HG03469 (cell line): ENCODE measurements at regions not wholly inside any gene's neighbourhood (a gene's known extent, or its start where the extent isn't known, plus 50 kb on each side); places are given as distances from the start of the nearest gene placed in this dataset.
"Not testable (repeated sequence)": the region's sequence is repeated elsewhere in the genome, so short reads cannot be mapped to it uniquely, and the experiment has no call there.

Experiments used
- ATAC-seq: cut with Tn5 transposase; IDR thresholded peaks from one replicate; pipeline ENCODE4 v1.9.1; 2021; ENCODE audit warnings: mild to moderate bottlenecking, moderate library complexity, moderate number of reproducible peaks; ENCODE audit not compliant: unreplicated experiment

- no peak for ATAC-seq
Observed at GRCh38 chr10:34016576-34016975, 682.1 kb upstream of the NRP1 start.

DNA sequence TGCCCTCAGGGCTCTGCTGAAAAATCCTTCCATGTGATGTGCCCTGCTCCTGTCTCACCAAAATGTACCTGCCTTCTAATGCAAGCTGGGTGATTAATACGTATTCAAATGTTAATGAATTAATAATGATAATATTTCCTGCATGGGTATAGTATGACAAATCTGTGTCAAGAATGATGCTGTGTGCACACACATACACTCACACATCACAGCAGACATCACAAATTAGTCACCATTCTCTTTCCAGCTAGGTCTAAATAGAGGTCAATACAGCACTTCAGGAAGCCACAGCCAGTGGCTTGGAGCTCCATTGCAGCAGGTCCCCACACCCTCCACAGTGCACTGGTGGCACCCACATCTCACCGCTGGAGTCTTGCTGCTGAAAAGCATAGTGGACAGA lies 681.2 kb upstream of the NRP1 start:
- no peak for ATAC-seq

GRCh38 chr10:34013235-34013634 lies 678.8 kb upstream of the NRP1 start:
- no peak for ATAC-seq

DNA sequence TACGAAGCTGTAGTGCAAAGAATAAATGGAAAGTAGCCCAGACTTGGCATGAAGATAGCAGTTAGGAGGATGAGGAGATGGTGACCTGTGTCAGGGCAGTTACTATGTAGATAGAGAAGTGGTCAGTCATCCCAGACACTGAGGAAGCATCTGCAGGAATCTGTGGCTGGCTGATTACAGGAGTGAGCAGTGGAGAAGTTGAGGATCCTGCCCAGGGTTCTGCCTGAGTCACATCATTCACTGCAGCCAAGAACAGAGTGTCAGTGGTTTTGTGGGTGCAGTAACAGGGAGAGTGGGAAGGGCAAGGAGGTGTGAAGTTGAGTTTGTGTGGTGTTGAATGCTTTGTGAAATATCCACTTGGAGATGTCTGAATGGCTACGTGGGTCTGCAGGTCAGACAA lies 676.4 kb upstream of the NRP1 start:
- ATAC-seq: no peak

DNA sequence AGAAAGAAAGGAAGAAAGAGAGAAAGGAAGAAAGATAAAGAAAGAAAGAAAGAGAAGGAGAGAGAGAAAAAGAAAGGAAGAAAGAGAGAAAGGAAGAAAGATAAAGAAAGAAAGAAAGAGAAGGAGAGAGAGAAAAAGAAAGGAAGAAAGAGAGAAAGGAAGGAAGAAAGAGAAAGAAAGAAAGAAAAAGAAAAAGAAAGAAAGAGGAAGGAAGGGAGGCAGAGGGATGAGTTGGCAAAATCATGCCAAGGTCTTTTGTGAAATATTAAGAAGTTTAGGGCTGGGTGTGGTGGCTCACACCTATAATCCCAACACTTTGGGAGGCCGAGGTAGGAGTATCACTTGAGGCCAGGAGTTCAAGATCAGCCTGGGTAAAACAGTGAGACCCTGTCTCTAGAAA lies 675.8 kb upstream of the NRP1 start:
- not testable (repeated sequence) for ATAC-seq

- ATAC-seq: no peak
Observed at GRCh38 chr10:34008656-34009055, 674.2 kb upstream of the NRP1 start.

GRCh38 chr10:34006471-34006870 lies 672.0 kb upstream of the NRP1 start:
- no peak for ATAC-seq

DNA sequence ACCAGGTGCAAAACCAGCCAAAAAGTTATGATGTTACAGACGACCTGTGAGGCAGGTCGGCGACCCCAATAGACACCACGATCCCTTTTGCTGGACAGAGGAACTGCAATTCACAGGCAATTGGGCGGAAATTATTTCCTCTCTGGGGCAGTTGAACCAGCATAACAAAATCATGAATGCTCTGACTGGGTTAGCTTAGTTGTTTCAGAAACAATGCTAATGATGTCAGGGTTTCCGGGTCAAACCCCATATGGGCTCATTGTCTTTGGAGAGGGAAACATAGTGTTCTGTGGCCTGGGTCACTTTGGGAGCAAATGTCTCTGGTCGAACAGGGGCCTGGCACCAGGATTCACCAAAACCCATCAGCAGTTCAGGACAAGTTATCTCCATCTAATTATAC lies 669.1 kb upstream of the NRP1 start:
- no peak for ATAC-seq

- no peak for ATAC-seq
Observed at GRCh38 chr10:34002896-34003295, 668.4 kb upstream of the NRP1 start.

GRCh38 chr10:34001831-34002230 lies 667.4 kb upstream of the NRP1 start:
- no peak for ATAC-seq

GRCh38 chr10:34001087-34001580 lies 666.7 kb upstream of the NRP1 start:
- no peak for ATAC-seq

DNA sequence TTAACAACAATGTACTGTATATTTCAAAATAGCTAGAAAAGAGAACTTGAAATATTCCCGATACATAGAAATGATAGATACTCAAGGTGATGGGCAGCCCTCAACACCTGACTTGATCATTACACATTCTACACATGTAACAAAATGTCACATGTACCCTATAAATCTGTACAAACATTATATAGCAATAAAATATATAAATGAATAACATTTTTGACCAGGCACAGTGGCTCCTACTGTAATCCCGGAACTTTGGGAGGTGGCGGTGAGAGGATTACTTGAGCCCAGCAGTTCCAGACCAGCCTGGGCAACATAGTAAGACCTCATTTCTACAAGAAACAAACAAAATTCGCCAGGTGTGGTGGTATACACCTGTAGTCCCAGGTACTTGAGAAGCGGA lies 659.5 kb upstream of the NRP1 start:
- ATAC-seq: no peak

DNA sequence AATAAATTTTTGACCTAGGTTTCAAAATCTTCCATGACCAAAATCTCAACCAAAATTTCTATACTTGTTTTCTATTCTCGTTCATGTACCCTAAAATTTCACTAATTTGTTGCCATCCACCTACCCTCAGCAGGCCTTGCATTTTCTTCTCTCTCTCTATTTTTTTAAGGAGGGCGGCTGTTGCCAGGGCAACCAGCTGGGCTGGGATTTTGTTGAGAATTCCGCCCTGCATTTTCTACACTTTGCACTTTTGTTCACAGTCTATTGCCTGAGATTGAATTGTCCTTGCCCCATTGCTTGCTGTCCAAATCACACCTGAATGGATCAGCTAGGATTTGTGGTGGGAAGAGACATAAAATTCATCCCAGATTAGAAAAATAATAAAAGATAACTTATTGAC lies 657.5 kb upstream of the NRP1 start:
- no peak for ATAC-seq

GRCh38 chr10:33986515-33986914 lies 652.0 kb upstream of the NRP1 start:
- ATAC-seq: no peak

DNA sequence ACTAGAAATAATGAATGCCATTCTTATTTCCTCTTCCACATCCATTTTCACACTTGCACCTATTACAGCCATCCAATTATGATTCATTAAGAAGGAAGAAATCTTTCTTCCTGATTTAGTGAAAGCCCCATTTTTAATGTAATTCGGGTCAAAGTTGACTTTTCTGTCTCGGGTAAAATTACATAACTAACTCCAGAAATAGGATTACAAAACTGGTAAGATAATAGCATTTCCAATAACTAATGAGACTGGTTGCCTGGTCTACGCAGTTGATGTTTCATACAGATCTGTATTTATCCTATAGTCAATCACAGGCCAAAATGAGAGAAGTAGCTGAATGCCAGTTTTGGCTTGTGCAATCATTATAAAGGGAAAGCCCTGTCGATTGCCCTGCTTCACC lies 651.5 kb upstream of the NRP1 start:
- no peak for ATAC-seq

GRCh38 chr10:33982995-33983394 lies 648.5 kb upstream of the NRP1 start:
- ATAC-seq: no peak

GRCh38 chr10:33981301-33981700 lies 646.8 kb upstream of the NRP1 start:
- ATAC-seq: no peak

GRCh38 chr10:33979195-33979594 lies 644.7 kb upstream of the NRP1 start:
- ATAC-seq: no peak

- no peak for ATAC-seq
Observed at GRCh38 chr10:33975481-33975880, 641.0 kb upstream of the NRP1 start.

DNA sequence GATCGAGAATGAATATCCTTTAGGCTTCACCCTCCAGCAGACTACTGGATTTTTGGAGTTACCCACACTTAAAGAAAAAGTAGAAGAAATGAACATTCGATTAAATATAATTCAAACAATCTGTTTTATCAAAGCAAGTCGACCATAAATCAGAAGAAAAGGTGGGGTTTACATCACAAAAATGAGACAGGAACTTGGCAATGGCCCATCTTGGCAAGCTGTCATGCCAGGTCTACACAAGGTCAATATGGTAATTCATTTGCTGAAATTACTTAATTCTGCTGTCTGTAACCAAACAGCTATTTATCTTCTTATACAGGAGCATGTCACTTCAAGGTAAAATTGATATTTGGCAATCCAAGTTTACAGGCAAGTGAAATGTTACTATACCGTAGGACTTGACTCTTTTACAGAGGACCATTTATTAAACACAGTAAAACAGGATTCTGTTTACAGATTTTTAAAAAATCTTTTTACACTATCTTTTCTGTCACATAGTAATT lies 640.6 kb upstream of the NRP1 start:
- no peak for ATAC-seq

DNA sequence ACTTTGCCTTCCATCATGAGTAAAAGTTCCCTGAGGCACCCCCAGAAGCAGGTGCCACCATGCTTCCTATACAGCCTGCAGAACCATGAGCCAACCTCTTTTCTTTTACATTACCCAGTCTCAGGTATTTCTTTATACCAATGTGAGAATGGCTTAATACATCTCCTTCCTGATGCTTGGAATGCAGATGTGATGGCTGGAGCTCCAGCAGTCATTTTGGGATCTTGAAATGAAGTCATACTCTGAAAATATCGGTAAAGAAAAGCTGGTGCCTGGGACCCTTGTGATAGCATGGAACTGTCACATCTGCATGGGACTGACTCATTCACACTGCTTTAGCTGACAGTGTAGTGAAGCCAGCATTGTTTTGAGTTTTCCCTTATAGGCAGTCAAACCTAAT lies 634.5 kb upstream of the NRP1 start:
- no peak for ATAC-seq

- no peak for ATAC-seq
Observed at GRCh38 chr10:33967606-33968120, 633.2 kb upstream of the NRP1 start.

- no peak for ATAC-seq
Observed at GRCh38 chr10:33966946-33967345, 632.5 kb upstream of the NRP1 start.
